ENCODE measurements at regions not wholly inside any gene's neighbourhood (a gene's known extent, or its start where the extent isn't known, plus 50 kb on each side); places are given as distances from the start of the nearest gene placed in this dataset.

DNA sequence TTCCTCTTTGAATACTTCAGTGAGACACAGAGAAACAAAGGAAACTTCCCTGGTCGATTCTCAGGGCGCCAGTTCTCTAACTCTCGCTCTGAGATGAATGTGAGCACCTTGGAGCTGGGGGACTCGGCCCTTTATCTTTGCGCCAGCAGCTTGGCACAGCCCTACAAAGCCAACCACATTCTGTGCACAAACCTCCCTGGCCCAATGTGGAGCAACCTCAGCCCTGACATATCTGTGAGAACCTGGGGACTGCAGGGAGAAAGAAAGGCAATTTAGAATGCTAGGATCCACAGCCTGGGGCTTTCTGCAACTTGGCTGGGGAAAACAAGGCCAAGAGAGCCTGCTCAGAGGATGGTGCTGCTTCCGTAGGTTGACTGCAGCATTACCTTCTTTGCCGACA is 63.5 kb upstream of the PRSS58 start:
- no peak for TF ChIP-seq CTCF (IDR thresholded peaks at IDR 0.05)
- TF ChIP-seq POLR2A (IDR thresholded peaks at IDR 0.05), result no peak
